OCI-LY7 (cell line): ENCODE measurements at regions not wholly inside any gene's neighbourhood (a gene's known extent, or its start where the extent isn't known, plus 50 kb on each side); places are given as distances from the start of the nearest gene placed in this dataset.

ENCODE experiments used
- EZH2phosphoT487 ChIP-seq: fragments of 200-600 bp; sonication (generic); IDR thresholded peaks from 2 replicates; pipeline ENCODE4 v1.6.1; 2018; ENCODE audit warnings: low read depth, borderline replicate concordance, mild to moderate bottlenecking, mixed run types, antibody characterized with exemption, low read length, moderate library complexity, mixed read lengths
- TF ChIP-seq, protein P1 (sequence below): fragments of 200-600 bp; sonication (generic); conservative IDR thresholded peaks from 2 replicates; pipeline ENCODE4 v1.5.1; 2014; ENCODE audit warnings: mild to moderate bottlenecking, antibody characterized with exemption, low read length, moderate library complexity, mixed read lengths

DNA sequence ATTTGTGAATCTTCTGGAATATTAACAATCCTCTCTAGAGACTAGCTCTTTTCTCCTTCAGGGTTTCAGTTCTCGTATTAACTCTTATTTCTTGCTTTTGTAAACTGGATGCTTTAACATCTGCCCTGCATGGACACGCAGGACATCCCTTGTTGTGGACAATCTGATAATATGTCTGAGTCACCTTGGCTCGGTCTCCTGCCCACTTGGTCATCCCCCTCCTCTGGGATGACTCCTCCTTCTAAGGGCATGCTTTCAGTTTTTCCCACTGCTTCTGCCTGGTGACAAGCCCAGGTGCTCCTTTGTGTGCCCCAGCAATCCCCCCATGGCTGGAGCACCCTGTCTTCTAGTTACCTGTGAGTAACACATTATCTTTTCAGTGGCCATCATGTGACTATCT lies 460.5 kb downstream of the DSC3 start:
- TF ChIP-seq, protein P1, sequence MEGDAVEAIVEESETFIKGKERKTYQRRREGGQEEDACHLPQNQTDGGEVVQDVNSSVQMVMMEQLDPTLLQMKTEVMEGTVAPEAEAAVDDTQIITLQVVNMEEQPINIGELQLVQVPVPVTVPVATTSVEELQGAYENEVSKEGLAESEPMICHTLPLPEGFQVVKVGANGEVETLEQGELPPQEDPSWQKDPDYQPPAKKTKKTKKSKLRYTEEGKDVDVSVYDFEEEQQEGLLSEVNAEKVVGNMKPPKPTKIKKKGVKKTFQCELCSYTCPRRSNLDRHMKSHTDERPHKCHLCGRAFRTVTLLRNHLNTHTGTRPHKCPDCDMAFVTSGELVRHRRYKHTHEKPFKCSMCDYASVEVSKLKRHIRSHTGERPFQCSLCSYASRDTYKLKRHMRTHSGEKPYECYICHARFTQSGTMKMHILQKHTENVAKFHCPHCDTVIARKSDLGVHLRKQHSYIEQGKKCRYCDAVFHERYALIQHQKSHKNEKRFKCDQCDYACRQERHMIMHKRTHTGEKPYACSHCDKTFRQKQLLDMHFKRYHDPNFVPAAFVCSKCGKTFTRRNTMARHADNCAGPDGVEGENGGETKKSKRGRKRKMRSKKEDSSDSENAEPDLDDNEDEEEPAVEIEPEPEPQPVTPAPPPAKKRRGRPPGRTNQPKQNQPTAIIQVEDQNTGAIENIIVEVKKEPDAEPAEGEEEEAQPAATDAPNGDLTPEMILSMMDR: no peak
- no peak for TF ChIP-seq EZH2phosphoT487
